GM13977 (cell line): ENCODE measurements at regions not wholly inside any gene's neighbourhood (a gene's known extent, or its start where the extent isn't known, plus 50 kb on each side); places are given as distances from the start of the nearest gene placed in this dataset.
"Not testable (repeated sequence)": the region's sequence is repeated elsewhere in the genome, so short reads cannot be mapped to it uniquely, and the experiment has no call there.

ENCODE experiments used
- DNase-seq: peaks from one replicate; pipeline ENCODE4 v3.0.0; 2012; ENCODE audit warnings: low spot score
- CTCF ChIP-seq: IDR thresholded peaks from 2 replicates; pipeline ENCODE4 v1.5.1; 2012; ENCODE audit warnings: mild to moderate bottlenecking, control low read depth; ENCODE audit not compliant: insufficient read depth; ENCODE audit errors: extremely low read depth, missing control alignments
- in situ Hi-C: fragments of 300-500 bp; cut with MboI; formaldehyde crosslinking; loops from one replicate; pipeline ENCODE4 v1.12.0; 2022; ENCODE audit warnings: low sequenced_read_pairs, low pct_unique_long_range_greater_than_20kb, mixed read lengths, inconsistent platforms; ENCODE audit not compliant: unreplicated experiment

- no peak for DNase-seq
- in situ Hi-C loops, result no loop called here
- no peak for TF ChIP-seq CTCF
Measured at GRCh38 chr4:66275411-66276038, 605.2 kb upstream of the EPHA5 start.

GRCh38 chr4:66273110-66273509, 602.8 kb upstream of the EPHA5 start:
- in situ Hi-C loops, result no loop called here
- no peak for DNase-seq
- no peak for TF ChIP-seq CTCF

GRCh38 chr4:66270356-66270755, 600.1 kb upstream of the EPHA5 start:
- DNase-seq, in situ Hi-C loops: not testable (repeated sequence)

GRCh38 chr4:66266554-66266953, 596.3 kb upstream of the EPHA5 start:
- in situ Hi-C loops, DNase-seq: not testable (repeated sequence)

GRCh38 chr4:66266035-66266434, 595.7 kb upstream of the EPHA5 start:
- in situ Hi-C loops, result no loop called here
- no peak for TF ChIP-seq CTCF
- no peak for DNase-seq

GRCh38 chr4:66252291-66252690, 582.0 kb upstream of the EPHA5 start:
- no peak for TF ChIP-seq CTCF
- DNase-seq, result no peak
- in situ Hi-C loops, result no loop called here

- no peak for TF ChIP-seq CTCF
- in situ Hi-C loops, result no loop called here
- no peak for DNase-seq
Measured at GRCh38 chr4:66246643-66247042, 576.4 kb upstream of the EPHA5 start.

- TF ChIP-seq CTCF, result no peak
- in situ Hi-C loops, result no loop called here
Measured at GRCh38 chr4:66235876-66236275, 565.6 kb upstream of the EPHA5 start.

More at GRCh38 chr4:66235876-66236275, 565.6 kb upstream of the EPHA5 start:
- no peak for DNase-seq
